GM19328 (cell line): ENCODE measurements at regions not wholly inside any gene's neighbourhood (a gene's known extent, or its start where the extent isn't known, plus 50 kb on each side); places are given as distances from the start of the nearest gene placed in this dataset.

Experiments
- ATAC-seq: cut with Tn5 transposase; IDR thresholded peaks from one replicate; pipeline ENCODE4 v1.9.1; 2021; ENCODE audit warnings: mild to moderate bottlenecking, moderate library complexity; ENCODE audit not compliant: unreplicated experiment

GRCh38 chr16:73177729-73178295 lies 129.9 kb upstream of the ZFHX3 start:
- ATAC-seq = no peak

- no peak for ATAC-seq
These were observed 128.7 kb upstream of the ZFHX3 start for GRCh38 chr16:73176577-73177013.

DNA sequence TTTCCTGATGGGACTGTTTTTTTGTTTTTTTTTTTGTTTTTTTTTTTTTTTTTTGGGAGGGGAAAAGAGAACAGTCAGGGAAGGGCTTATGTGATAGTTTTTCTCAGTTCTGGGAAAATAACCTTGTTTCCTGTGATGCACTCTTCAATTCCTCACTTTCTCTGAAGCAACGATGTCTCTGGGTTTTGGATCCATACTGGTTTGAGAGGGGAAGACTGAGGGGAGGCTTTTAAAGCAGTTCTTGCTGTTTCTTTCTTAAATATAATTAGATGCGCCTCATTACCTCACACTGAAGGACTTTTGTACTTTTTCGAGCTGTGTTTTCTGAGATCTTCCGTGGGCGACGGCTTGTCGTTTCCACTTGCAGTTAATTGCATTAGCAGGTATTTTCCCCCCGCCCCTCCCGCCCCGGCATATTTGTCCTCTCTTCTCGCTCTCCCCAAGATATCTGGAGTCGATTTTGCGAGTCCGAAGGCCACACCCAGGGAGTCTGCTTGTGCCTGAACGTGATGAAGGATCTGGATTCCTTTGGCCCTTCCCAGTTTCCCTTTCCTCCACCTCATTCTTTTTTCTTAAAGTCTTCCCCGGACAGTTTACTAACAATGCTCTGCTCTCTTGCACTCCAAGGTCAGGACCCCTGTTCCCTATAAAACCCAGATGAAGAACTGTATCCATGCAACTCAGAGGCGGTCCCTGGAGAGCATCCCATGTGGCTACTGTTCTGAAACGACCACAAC lies 125.2 kb upstream of the ZFHX3 start:
- no peak for ATAC-seq

GRCh38 chr16:73172241-73172972 lies 124.5 kb upstream of the ZFHX3 start:
- ATAC-seq = no peak

- ATAC-seq = no peak
These were observed 123.9 kb upstream of the ZFHX3 start for GRCh38 chr16:73171901-73172240.

GRCh38 chr16:73171380-73171779 lies 123.5 kb upstream of the ZFHX3 start:
- no peak for ATAC-seq

DNA sequence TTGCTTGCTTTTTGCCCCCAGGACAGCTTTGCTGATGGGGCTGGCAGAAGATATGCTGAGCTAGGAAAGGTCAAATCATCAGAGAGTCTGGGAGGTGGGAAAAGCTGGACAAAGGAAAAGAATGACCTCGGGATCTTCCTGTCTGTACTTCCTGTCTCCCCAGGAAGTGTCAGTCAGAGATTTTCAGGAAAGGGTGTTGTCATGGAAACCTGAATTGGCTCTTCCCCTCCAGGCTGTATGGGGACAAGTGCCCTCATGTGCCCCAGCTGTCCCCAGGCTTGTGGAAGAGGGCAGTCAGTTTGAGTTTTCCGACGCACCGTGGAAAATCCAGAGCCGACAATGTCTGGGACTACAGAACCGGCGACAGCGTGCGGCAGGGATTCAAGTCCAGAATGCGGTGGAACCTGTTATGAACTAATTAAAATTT lies 122.7 kb upstream of the ZFHX3 start:
- no peak for ATAC-seq

GRCh38 chr16:73166947-73167550 lies 119.1 kb upstream of the ZFHX3 start:
- no peak for ATAC-seq

DNA sequence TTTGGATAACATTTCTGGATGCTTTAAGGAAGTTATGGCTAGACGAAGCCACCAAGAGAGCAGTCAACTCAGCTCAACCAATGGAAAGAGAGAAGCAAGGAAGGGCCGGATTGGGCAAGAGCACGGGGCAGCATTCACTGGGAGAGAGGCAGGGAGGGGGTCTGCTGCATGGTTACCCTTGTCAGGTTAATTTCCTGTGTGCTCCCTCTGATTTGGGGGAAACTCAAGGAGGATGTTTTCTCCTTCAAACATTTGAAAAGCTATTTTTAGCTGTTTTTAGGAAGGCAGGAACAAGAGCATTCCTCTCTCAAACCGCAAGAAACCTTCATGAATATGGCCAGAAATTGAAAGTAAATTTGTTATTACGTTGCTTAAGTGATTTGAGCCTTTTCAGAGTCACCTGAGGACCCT lies 118.5 kb upstream of the ZFHX3 start:
- ATAC-seq = no peak

GRCh38 chr16:73163238-73163815 lies 115.4 kb upstream of the ZFHX3 start:
- no peak for ATAC-seq

DNA sequence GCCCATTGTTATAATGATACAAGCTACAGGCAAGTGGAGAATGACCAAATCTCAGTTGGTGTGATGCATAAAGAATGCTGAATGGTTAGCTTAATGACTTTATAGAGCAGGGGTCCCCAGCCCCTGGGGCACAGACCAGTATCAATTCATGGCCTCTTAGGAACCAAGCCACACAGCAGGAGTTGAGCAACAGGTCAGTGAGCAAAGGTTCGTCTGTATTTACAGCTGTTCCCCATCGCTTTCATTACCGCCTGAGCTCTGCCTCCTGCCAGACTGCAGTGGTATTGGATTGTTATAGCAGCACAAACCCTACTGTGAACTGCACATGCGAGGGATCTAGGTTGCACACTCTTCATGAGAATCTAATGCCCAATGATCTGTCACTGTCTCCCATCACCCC lies 114.0 kb upstream of the ZFHX3 start:
- ATAC-seq = no peak

GRCh38 chr16:73159296-73159695 lies 111.4 kb upstream of the ZFHX3 start:
- ATAC-seq = no peak

DNA sequence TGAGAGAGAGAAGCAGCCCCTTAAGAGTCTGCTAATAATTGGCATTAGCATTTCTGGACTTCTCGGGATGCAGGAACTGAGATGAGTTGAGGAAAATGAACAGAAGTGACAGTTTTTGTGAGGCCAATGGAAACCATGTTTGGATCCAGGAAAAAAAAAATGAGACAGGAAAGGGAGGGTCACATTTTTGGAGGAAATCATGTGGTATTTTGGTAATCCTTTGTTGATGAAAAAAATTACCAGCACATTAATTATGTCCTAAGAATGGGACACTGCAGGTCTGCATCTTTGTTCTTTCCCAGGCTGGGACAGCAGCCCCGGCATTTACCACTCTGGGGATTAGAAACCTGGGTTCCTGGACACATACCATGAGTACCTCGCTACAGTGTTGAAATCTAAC lies 109.9 kb upstream of the ZFHX3 start:
- no peak for ATAC-seq

GRCh38 chr16:73154063-73154870 lies 106.3 kb upstream of the ZFHX3 start:
- ATAC-seq = no peak

GRCh38 chr16:73152386-73153125 lies 104.6 kb upstream of the ZFHX3 start:
- no peak for ATAC-seq

- ATAC-seq = no peak
These were observed 104.0 kb upstream of the ZFHX3 start for GRCh38 chr16:73151941-73152340.

GRCh38 chr16:73151225-73151624 lies 103.3 kb upstream of the ZFHX3 start:
- ATAC-seq = no peak

- no peak for ATAC-seq
These were observed 102.9 kb upstream of the ZFHX3 start for GRCh38 chr16:73150786-73151185.

DNA sequence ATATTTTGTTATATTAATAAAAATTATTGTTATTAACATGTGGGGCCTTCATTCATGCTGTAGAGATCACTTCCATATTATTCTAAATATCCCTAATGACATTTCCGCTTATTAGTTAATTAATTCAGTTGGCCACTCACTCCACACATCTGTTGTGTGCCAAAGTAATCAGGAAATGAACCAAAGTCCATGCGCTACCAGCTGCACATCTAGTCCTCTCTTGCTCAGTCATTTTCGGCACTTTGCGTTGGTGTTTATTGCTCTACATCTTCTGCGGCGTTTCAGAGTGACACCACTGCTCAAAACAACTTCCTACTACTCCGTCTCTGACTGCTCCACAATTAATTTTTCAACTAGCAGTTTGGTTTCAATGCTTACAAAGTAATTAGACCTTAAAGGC lies 101.4 kb upstream of the ZFHX3 start:
- no peak for ATAC-seq

- ATAC-seq = no peak
These were observed 100.0 kb upstream of the ZFHX3 start for GRCh38 chr16:73147958-73148357.
